Omental fat pad (tissue), 3 donors: ENCODE measurements at regions not wholly inside any gene's neighbourhood (a gene's known extent, or its start where the extent isn't known, plus 50 kb on each side); places are given as distances from the start of the nearest gene placed in this dataset.
"Not testable (repeated sequence)": the region's sequence is repeated elsewhere in the genome, so short reads cannot be mapped to it uniquely, and the experiment has no call there.

ENCODE experiments used
- ATAC-seq: fragments of 150-250 bp; one replicate; pipeline ENCODE4 v1.9.1; 2016; ENCODE audit warnings: mild to moderate bottlenecking, moderate library complexity; ENCODE audit not compliant: low FRiP score
- DNase-seq: peaks from one replicate; pipeline ENCODE4 v3.0.0-alpha.2; 2019; ENCODE audit warnings: low spot score
- CTCF ChIP-seq, 3 donors: fragments of 450-650 bp; IDR thresholded peaks; one replicate each; pipeline ENCODE4 v1.5.1; 2016 to 2017; ENCODE audit warnings: antibody characterized with exemption in 3 of 3, mild to moderate bottlenecking in 3 of 3, moderate library complexity in 2 of 3

DNA sequence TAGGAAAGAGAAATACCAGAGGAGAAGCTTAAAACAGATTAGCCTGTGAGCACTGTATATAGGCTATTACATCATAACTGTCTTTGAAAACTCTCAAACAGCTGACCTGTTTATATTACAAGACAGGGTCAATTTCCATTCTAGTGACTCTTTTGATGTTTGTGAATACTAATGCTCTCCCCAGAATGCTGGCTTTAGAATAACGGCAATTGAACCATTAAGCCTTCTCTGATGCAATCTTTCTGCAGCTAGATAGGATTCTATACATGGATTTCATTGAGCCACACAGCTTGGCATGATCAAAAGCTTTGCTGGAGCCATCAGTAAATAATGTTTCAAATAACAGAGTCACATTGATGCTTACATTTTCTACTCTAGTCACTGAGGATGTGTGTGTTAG lies 122.7 kb upstream of the FAT3 start:
- TF ChIP-seq CTCF (IDR thresholded peaks at IDR 0.05): no peak
- ATAC-seq: no peak
- no peak for DNase-seq

DNA sequence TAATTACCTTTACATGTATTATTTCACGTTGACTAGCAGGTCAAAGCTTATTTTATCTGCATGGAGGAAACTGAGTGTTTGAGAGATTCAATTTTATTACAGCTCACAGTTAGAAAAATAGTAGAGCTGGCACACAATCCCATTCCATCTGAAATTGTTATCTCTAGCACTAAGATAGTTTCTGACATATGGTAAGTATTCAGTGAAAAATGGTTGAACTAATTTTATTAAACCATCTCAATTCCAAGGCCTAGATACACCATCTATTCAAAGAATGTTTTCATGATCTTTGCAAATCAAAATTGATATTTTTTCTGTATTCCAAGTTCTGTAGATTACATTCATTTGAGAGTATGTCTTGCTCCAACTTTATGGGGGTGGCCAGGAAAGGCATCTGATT lies 125.4 kb upstream of the FAT3 start:
- DNase-seq: no peak
- ATAC-seq: no peak
- no peak for TF ChIP-seq CTCF (IDR thresholded peaks at IDR 0.05)

DNA sequence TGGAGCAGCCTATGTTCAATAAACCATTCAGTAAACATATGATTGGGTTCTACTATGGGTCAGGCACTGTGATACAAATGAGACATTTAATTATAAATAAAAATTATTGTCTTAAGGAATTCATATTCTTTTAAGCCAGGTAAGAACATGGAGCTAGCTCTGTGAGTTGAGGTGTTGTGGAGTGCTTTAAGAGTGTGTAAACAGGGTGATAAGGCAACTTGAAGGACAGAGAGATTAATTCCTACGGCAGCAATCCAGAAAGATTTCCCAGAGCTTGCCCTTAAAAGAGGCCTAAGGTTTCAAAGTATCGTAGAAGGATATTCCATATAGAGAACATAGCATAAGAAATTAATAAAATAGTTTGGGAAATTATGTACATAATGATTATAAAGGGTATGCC lies 126.4 kb upstream of the FAT3 start:
- no peak for ATAC-seq
- DNase-seq: no peak
- TF ChIP-seq CTCF (IDR thresholded peaks at IDR 0.05): no peak

GRCh38 chr11:92087725-92088537 lies 136.7 kb upstream of the FAT3 start:
- DNase-seq (no peak), ATAC-seq (no peak)
- no peak for TF ChIP-seq CTCF (IDR thresholded peaks at IDR 0.05)

DNA sequence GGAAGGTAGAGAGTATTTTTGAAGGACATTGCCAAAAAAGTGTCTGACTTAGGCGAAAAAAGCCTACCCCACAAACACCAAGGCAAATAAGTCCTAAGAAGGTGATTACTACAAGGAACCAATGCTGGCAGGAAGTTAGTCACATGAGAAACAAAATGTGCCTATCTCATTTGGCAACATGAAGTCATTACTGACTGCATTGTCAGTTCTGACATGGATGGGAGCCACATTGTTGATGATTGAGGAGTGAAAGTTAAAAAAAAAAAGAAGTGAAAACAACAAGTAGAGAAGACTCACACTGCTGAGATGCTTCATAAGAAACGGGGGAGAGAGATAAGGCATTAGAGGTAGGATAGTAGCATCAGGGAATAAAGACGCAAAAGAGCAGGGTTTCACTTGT lies 141.5 kb upstream of the FAT3 start:
- no peak for TF ChIP-seq CTCF (IDR thresholded peaks at IDR 0.05)
- no peak for DNase-seq
- ATAC-seq: no peak

- DNase-seq: no peak
- no peak for TF ChIP-seq CTCF (IDR thresholded peaks at IDR 0.05)
These were observed 142.0 kb upstream of the FAT3 start for GRCh38 chr11:92082652-92083051.

DNA sequence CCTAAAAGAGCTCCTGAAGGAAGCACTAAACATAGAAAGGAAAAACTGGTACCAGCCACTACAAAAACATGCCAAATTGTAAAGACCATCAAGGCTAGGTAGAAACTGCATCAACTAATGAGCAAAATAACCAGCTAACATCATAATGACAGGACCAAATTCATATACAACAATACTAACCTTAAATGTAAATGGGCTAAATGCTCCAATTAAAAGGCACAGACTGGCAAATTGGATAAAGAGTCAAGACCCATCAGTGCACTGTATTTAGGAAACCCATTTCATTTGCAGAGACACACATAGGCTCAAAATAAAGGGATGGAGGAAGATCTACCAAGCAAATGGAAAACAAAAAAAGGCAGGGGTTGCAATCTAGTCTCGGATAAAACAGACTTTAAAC lies 150.1 kb upstream of the FAT3 start:
- not testable (repeated sequence) for DNase-seq, ATAC-seq

More at GRCh38 chr11:92082652-92083051, 142.0 kb upstream of the FAT3 start:
- ATAC-seq: no peak
